Esophagus squamous epithelium (tissue), 5 donors: ENCODE measurements at regions not wholly inside any gene's neighbourhood (a gene's known extent, or its start where the extent isn't known, plus 50 kb on each side); places are given as distances from the start of the nearest gene placed in this dataset.

Experiments used
- DNase-seq: peaks from one replicate; lab custom pipeline; 2025; lab: John Stamatoyannopoulos, UW
- H3K27ac ChIP-seq, 4 donors: fragments of 200-600 bp; sonication (generic); one replicate each; pipeline ENCODE4 v1.5.1; 2016 to 2019; ENCODE audit warnings: mild to moderate bottlenecking in 1 of 4
- H3K27me3 ChIP-seq, 4 donors: fragments of 200-600 bp; sonication (generic); 1 replicate in 3 of 4; 2 replicates in 1 of 4; pipeline versions ENCODE4 v1.5.1 to v1.6.0; 2017 to 2021; ENCODE audit warnings: antibody characterized with exemption in 1 of 4
- H3K36me3 ChIP-seq, 3 donors: fragments of 200-600 bp; sonication (generic); one replicate each; pipeline ENCODE4 v1.5.1; 2016 to 2019
- H3K4me1 ChIP-seq, 3 donors: fragments of 200-600 bp; sonication (generic); one replicate each; pipeline ENCODE4 v1.5.1; 2017 to 2019
- H3K4me3 ChIP-seq, 4 donors: fragments of 200-600 bp; sonication (generic); 1 replicate in 3 of 4; 2 replicates in 1 of 4; pipeline ENCODE4 v1.5.1; 2016 to 2019; ENCODE audit warnings: mild to moderate bottlenecking in 2 of 4, moderate library complexity in 1 of 4
- H3K9me3 ChIP-seq, 3 donors: fragments of 200-600 bp; sonication (generic); one replicate each; pipeline ENCODE4 v1.5.1; 2016 to 2019
- POLR2A ChIP-seq, 4 donors: fragments of 450-650 bp; IDR thresholded peaks; one replicate each; pipeline ENCODE4 v1.6.1; 2017; ENCODE audit warnings: antibody characterized with exemption in 4 of 4, mild to moderate bottlenecking in 4 of 4, moderate library complexity in 3 of 4
- WGBS, 2 donors: methylation state at CpG; one replicate each; pipeline ENCODE4 v1.1.5; 2018; 5-methylcytosine and 5-hydroxymethylcytosine counted together
- intact Hi-C: fragments of 100-400 bp; cut with DNase I; formaldehyde crosslinking; loops from one replicate; pipeline ENCODE4 v1.15.0; 2022
- TF ChIP-seq, protein P1 (sequence below), 6 experiments: fragments of 450-650 bp in 4 of 6; fragments of 200-600 bp in 2 of 6; sonication (generic) in 2 of 6; IDR thresholded peaks; one replicate each; pipeline ENCODE4 v1.5.1; 2016 to 2019; ENCODE audit warnings: antibody characterized with exemption in 6 of 6, mild to moderate bottlenecking in 4 of 6, moderate library complexity in 4 of 6
- donor health status: DM: yes; HTN: yes; CAD: no.

GRCh38 chr16:73212431-73212830, 164.5 kb upstream of the ZFHX3 start:
- DNase-seq: no peak
- WGBS, 2 donors: 68 to 69% methylated on average over 4 of the region's 4 CpGs
- no peaks in the 10 kb centered on the region for H3K27me3 ChIP-seq
- no peak overlapping the region for H3K4me3 ChIP-seq
- intact Hi-C loops: no loop called here
- peaks cover 0 to 10% (median 0%) of the 10 kb centered on the region in 3 donors for H3K4me1 ChIP-seq
- no peaks in the 10 kb centered on the region for H3K36me3 ChIP-seq
- H3K9me3 ChIP-seq: peaks cover 0 to 4% (median 0%) of the 10 kb centered on the region in 3 donors
- no peak for TF ChIP-seq POLR2A (IDR thresholded peaks at IDR 0.05)
- TF ChIP-seq, protein P1, sequence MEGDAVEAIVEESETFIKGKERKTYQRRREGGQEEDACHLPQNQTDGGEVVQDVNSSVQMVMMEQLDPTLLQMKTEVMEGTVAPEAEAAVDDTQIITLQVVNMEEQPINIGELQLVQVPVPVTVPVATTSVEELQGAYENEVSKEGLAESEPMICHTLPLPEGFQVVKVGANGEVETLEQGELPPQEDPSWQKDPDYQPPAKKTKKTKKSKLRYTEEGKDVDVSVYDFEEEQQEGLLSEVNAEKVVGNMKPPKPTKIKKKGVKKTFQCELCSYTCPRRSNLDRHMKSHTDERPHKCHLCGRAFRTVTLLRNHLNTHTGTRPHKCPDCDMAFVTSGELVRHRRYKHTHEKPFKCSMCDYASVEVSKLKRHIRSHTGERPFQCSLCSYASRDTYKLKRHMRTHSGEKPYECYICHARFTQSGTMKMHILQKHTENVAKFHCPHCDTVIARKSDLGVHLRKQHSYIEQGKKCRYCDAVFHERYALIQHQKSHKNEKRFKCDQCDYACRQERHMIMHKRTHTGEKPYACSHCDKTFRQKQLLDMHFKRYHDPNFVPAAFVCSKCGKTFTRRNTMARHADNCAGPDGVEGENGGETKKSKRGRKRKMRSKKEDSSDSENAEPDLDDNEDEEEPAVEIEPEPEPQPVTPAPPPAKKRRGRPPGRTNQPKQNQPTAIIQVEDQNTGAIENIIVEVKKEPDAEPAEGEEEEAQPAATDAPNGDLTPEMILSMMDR (IDR thresholded peaks at IDR 0.05): no peak
- H3K27ac ChIP-seq: no peak overlapping the region

DNA sequence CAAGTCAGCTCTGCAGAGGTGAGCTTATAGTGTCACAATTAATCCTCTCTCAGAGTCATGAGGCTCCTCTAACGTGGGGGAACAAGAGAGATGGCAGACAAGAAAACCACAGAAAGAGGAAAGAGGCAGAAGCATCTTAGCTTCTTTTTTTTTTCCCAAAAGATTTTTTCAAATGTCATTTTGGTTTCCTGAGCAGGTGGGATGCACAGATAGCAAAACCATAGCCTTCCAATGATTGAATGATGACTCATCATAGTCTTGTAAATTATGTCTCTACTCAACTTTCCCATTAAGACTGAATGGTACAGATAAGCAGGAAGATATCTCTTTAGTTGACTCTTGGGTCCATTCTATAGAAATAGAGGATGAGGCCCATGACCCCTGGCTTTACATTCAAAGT, 162.8 kb upstream of the ZFHX3 start:
- H3K27me3 ChIP-seq: no peaks in the 10 kb centered on the region
- peaks cover 0 to 10% (median 0%) of the 10 kb centered on the region in 3 donors for H3K4me1 ChIP-seq
- WGBS, 2 donors: 43 to 70% methylated on average over 1 of the region's 1 CpG
- TF ChIP-seq, protein P1 (IDR thresholded peaks at IDR 0.05): no peak
- TF ChIP-seq POLR2A (IDR thresholded peaks at IDR 0.05): no peak
- DNase-seq: no peak
- no peak overlapping the region for H3K4me3 ChIP-seq
- no peaks in the 10 kb centered on the region for H3K36me3 ChIP-seq
- intact Hi-C loops: no loop called here
- no peaks in the 10 kb centered on the region for H3K9me3 ChIP-seq
- no peak overlapping the region for H3K27ac ChIP-seq

GRCh38 chr16:73210084-73210483, 162.2 kb upstream of the ZFHX3 start:
- Histone ChIP-seq H3K9me3 (no peaks in the 10 kb centered on the region), H3K27me3 (no peaks in the 10 kb centered on the region), H3K4me3 (no peak overlapping the region), H3K4me1 (peaks cover 0 to 10% (median 0%) of the 10 kb centered on the region in 3 donors), H3K27ac (no peak overlapping the region), H3K36me3 (no peaks in the 10 kb centered on the region)
- intact Hi-C loops: no loop called here
- no peak for TF ChIP-seq POLR2A (IDR thresholded peaks at IDR 0.05)
- TF ChIP-seq, protein P1 (IDR thresholded peaks at IDR 0.05): no peak
- no peak for DNase-seq
- 74 to 84% methylated on average over 4 of the region's 4 CpGs for WGBS, 2 donors

DNA sequence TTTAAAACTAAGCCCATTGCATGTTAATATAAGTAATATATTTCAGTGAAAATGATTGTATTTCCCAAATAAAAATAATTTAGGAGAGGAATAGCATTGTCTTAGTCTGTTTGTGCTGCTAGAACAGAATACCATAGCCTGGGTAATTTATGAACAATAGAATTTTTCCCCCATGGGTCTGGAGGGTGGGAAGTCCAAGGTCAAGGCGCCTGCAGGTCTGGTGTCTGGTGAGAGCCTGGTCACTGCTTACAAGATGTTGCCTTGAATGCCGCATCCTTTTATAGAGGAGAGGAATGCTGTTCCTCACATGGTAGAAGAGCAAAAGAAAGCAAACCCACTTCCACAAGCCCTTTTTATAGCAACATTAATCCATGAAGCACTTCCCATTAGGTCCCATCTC, 161.3 kb upstream of the ZFHX3 start:
- no peak for DNase-seq
- WGBS, 2 donors: 91 to 97% methylated on average over 2 of the region's 2 CpGs
- TF ChIP-seq, protein P1 (IDR thresholded peaks at IDR 0.05): no peak
- no peak for TF ChIP-seq POLR2A (IDR thresholded peaks at IDR 0.05)
- Histone ChIP-seq H3K36me3 (no peaks in the 10 kb centered on the region), H3K27me3 (no peaks in the 10 kb centered on the region), H3K9me3 (no peaks in the 10 kb centered on the region), H3K4me3 (no peak overlapping the region), H3K27ac (no peak overlapping the region), H3K4me1 (peaks cover 0 to 7% (median 0%) of the 10 kb centered on the region in 3 donors)
- intact Hi-C loops: no loop called here

- no peaks in the 10 kb centered on the region for H3K36me3 ChIP-seq
- DNase-seq: no peak
- H3K9me3 ChIP-seq: no peaks in the 10 kb centered on the region
- intact Hi-C loops: no loop called here
- WGBS, 2 donors: 65 to 70% methylated on average over 2 of the region's 2 CpGs
- no peak overlapping the region for H3K4me3 ChIP-seq
- TF ChIP-seq, protein P1 (IDR thresholded peaks at IDR 0.05): no peak
- TF ChIP-seq POLR2A (IDR thresholded peaks at IDR 0.05): no peak
- no peaks in the 10 kb centered on the region for H3K27me3 ChIP-seq
- H3K4me1 ChIP-seq: no peaks in the 10 kb centered on the region
- no peak overlapping the region for H3K27ac ChIP-seq
Observed at GRCh38 chr16:73206151-73206707, 158.3 kb upstream of the ZFHX3 start.
